ENCODE measurements at regions not wholly inside any gene's neighbourhood (a gene's known extent, or its start where the extent isn't known, plus 50 kb on each side); places are given as distances from the start of the nearest gene placed in this dataset.
"Not testable (repeated sequence)": the region's sequence is repeated elsewhere in the genome, so short reads cannot be mapped to it uniquely, and the experiment has no call there.

DNA sequence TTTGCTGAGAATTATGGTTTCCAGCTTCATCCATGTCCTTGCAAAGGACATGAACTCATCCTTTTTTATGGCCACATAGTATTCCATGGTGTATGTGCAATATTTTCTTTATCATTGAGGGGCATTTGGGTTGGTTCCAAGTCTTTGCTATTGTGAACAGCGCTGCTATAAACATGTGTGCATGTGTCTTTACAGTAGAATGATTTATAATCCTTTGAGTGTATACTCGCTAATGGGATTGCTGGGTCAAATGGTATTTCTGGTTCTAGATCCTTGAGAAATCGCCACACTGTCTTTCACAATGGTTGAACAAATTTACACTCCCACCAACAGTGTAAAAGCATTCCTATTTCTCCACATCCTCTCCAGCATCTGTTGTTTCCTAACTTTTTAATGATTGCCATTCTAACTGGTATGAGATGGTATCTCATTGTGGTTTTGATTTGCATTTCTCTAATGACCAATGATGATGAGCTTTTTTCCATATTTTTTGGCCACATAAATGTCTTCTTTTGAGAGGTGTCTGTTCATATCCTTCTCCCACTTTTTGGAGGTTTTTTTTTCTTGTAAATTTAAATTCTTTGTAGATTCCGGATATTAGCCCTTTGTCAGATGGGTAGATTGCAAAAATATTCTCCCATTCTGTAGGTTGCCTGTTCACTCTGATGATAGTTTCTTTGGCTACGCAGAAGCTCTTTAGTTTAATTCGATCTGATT is 180.1 kb downstream of the PLPPR4 start:
- intact Hi-C loops (cut with micrococcal nuclease): not testable (repeated sequence)

DNA sequence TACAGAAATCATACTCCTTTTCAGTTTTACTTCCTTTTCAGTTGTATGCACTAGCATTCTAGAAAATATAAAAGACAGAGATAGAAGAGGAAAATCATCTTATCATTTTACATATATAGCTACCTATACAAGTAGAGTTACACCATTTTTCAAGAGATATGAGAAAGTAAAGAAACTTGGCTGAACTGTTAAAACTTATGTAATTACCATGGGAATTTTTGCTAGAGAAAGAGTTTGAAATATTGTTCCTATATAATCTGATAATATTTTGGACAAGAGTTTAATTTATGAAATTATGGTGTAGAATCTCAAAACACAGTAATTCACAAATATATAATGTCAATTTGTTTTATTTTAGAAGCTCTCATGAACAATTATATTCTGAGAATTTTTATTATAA is 180.8 kb downstream of the PLPPR4 start:
- intact Hi-C loops (cut with micrococcal nuclease): no loop called here

DNA sequence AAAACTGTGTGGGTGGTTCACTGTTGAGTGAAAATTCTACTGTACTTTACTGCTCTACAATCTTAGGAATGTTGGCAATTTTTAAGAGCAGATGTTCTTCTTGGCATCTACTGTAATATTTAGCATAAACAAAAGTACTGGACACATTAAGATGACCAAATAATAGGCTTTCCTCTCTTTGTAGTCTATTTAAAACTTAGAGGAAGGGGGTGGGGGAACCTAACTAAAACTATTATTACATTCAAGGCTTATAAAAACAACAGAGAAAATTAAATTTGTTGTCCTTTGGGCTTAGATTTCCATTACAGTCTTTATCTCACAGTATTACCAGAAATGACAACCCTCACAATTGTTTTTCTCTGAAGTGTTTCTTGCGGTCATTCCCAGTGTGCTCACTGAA is 181.2 kb downstream of the PLPPR4 start:
- intact Hi-C loops (cut with micrococcal nuclease): no loop called here

DNA sequence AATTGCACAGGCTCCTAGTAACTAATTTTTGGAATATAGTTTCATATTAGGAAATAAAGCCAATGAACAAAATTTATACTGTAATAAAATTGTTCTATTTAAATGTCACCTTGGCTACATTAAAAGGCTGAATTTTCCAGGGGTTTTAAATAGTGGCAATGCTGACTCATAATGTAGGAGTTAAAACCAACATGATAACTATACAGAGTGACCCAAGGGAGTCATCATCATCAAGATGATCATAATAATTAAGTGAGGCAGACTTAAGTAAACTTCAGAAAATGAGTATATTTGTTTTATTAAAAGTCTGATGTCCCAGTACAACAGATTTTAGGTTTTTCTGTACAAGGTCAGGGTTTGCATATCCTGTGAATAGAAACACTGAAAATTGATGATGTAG is 183.4 kb downstream of the PLPPR4 start:
- intact Hi-C loops (cut with micrococcal nuclease): no loop called here

DNA sequence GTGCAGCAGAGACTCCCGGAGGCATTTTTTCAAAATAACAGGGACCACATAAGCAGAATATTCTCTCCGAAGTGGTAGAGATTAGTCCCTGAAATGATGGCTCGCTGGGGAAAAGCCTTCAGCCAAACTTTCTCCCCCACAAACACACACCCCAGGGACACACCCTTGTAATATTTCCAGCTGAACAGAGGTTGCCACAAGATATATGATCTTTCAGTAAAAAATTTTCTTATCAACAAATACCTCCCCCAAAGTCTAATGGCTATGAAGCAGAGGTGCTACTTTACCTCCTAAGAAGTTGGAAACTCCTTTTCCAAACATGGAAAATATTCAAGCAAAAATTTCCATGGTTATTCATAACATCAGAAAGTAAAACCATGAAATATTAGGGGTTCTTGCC is 190.2 kb upstream of the PALMD start:
- intact Hi-C loops (cut with micrococcal nuclease): no loop called here

DNA sequence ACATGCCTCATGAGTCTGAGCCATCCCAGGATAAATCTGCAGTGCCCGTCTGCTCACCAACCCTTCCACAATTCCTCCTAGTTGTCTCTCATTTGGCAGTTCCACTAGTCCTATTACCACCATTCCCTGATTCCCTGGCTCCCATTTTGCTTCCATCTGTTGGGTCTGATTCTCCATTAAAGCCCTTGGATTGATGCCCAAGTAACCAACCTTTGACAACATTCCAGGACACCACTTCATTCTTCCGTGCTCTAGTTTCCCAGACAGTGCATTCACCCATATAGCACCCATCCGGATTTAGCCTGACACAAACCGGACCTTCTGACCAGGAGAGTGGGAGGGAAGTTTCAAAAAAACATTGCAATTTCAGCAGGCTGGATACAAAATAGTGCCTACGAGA is 189.4 kb upstream of the PALMD start:
- intact Hi-C loops (cut with micrococcal nuclease): no loop called here

DNA sequence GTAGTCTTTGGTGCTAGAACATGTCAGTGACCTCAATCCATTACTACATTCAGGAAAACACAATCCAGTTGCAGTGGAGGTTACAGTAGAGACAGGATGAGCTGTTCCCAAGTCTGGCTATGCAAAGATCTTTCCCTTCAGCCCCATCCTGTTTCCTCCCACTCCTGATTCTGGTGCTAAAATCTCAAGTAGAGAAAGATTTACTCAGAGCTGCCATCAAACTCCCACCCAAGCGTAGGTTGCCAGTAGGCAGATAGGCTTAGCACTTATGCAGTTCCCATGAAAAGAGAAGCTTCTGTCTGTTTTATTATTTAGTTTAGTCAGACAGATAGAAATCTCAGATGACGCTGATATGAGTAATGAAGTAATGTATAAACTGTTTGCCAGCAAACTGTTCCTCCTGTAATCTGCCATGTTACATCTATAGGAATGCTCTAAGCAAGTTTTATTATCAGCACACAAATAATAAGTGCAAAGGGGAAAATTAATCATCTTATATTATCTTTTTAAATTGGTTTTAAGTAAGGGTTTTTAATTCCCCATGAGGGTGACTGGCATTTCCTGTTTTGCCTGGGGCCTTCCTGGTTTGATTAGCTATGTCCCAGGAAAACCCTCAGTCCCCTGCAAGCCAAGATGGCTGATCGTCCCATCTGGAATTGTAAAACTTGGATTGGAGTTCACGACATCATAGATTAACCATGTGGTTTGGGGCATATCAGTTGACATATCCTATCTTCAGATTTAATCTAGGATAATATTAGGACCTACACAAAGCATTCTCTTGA is 188.3 kb upstream of the PALMD start:
- intact Hi-C loops (cut with micrococcal nuclease): no loop called here

DNA sequence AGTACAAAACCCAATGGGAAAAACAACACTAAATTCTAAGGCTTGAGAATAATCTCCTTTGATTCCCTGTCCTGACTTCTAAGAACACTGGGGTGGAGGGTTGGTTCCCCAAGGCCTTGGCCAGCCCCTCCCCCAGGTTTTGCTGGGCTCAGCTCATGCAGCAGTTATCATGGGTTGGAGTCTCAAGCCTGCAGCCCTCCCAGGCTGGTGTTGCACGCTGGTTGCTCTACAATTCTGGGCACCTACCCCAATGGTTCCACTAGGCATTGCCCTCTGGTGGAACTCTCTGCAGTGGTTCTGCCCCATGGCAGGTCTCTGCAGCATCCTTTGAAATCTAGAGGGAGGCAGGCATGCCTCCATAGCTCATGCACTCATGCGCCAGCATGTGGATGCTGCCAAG is 184.4 kb upstream of the PALMD start:
- intact Hi-C loops (cut with micrococcal nuclease): no loop called here

DNA sequence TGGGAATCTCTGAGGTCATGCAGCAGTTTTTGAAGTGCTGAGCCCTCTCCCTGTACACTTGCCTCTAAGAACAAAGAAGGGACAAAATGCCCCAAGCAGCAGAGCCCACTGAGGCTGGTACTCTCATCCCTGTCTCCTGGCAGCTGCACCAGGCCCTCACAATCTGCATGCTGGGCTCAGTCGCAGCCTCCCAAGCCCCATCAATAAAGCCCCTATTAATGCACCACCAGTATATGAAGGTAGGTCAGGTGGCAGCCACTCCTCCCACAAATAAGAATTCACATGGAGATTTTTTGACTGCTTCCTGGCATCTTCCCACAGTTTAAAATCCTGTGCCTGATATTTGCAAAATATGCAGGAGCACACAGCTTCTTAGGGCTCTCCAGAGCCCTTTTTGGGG is 181.2 kb upstream of the PALMD start:
- intact Hi-C loops (cut with micrococcal nuclease): no loop called here

DNA sequence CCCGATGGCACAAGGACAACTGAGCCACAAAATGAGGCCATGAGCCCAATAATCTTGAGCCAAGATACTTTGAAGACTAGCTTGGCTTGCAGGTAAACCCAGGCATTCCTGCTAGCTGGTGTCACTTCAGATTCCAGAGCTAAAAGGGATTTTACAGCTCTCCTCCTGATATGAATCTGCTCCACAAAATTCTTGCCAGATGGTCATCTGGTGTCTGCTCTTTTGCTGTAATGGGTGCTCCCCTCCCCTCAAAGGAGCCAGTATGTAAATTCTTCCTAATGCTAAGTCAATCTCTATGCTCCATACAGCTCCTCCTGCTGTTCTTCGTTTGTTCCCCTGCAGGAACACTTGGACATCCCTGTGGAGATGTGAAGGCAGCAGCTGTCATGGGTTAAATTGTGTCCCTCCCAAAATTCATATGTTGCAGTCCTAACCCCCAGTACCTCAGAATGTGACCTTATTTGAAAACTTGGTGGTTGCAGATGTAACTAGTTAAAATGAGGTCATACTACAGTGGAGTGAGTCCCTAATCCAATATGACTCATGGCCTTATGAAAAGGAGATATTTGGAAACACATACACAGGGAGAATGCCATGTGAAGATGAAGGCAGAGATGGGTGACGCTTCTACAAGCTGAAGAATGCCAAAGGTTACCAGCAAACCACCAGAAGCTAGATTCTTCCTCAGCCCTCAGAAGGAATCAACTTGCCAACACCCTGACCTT is 180.6 kb upstream of the PALMD start:
- intact Hi-C loops (cut with micrococcal nuclease): no loop called here

DNA sequence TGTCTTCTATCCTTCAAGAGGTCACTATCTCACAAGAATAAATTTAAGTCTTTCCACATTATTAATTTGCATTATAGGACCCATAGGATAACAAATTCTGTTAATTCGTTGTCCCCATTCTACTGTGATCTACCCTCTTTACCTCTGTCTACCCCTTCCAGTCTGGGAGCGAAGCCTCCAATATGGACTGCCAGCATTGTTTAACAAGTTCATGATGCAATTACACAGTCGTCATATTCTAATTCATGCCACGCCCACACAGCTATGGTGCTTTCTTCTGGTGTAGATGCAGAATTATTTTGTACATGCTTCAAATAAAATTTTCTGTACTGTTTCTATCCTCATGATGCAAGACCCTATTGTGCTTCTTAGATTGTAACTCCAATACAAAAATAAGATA is 178.3 kb upstream of the PALMD start:
- intact Hi-C loops (cut with micrococcal nuclease): no loop called here

DNA sequence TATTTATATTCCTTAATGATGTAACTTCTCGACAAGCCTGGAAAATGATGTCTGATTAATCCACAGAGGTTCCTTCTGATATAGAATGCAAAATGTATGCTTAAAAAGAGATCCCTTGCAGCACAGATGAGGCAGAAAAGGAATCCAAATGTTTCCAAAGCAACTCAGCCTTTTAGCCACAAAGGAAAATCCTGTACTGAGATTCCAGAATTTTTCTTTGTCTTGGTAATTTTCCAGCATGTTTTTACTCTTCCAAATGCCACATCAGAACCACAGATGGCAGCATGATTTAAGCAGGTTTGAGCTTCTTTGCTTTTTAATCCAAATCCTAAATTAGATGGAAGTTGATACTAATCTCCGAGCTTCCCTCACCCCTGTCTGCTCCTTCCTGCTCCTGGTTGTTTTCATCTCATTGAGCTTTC is 176.4 kb upstream of the PALMD start:
- intact Hi-C loops (cut with micrococcal nuclease): no loop called here

DNA sequence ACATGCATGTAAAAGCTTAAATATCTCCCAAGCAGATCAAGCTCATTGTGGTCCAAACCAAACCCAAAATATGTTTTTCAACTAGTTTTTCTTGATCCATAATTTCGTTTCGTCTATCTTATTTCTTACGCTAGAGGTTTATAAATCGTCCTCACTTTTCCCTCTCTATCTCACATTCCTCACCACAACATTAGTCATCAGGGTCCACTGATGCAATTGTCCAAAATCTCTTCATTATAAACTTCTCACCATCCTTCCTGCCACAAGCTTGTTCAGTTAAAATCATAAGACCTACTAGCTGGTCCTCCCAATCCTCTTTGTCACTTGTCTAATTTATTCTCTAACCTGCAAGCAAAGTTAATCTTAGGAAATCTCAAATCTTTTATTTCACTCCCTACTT is 173.0 kb upstream of the PALMD start:
- intact Hi-C loops (cut with micrococcal nuclease): no loop called here

DNA sequence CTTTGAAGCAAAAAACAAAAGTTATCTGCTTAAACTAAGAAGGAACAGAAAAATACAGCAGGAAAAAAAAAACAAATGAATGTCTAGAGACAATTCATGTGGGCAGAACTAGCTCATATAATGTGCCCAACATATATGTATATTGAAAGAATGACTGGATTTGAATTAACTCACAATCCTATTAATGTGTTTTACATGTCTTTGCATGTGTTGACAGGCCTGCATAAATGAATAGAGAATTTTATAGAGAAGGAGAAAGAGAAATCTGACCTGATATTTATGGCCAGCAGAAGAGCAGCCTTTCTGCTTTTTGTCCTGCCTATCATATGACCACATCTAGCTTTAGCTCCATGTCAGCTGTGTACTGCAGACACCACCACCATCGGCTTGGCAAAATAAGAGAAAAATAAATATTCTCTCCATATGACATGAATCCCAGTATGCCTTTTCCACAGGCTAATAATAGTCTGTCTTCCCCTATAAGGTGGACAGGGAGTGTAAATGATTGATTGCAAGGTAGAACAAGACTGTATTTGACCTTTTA is 171.5 kb upstream of the PALMD start:
- intact Hi-C loops (cut with micrococcal nuclease): no loop called here

DNA sequence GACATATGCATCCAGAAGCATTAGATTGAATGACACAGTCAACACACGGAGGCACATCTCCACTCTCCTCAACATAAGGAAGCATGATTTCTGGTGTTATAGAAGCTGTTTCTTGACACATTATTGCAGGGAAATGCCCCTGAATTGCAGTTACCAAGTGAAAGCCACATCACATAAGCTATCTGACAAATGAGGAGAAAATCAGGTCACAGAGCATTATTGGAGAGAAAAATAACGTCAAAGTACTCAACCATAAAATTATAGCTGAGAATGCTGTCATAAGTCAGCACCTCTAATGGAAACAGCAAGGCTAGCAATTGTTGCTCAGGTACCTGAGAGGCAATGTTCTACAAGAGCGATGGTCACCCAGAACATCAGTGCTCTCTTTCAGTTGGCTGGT is 169.9 kb upstream of the PALMD start:
- intact Hi-C loops (cut with micrococcal nuclease): no loop called here

DNA sequence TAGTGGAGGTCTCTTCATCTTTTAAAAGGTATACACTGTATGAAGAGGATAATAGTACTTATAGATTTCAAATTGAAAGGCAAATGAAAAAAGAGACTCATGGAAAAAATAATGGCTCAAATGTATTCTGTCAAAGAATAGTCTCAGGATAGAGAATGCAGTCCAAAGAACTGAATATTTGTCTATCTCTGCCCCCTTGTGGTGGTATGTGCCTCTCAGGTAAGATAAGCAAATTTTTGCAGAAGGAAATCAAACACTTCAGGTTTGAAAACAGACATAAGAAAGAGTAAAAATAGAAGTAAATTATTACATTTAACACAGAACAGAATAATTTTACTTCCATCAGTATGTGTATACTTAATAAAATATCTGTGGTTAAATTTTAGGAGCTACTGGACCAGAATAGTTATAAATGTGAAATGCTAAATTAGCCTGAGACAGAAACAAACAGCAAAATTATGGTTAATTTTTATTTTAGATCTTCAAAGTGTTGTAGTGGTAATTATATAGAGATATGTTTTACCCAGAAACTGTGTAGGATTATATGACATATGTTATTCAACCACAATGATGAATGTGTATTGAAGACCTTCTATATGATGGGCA is 164.4 kb upstream of the PALMD start:
- intact Hi-C loops (cut with micrococcal nuclease): loop anchor here (1.0 to 5.0 kb wide), 3 partner anchors 226 to 687 kb away; no protein-coding TSS in a partner anchor

DNA sequence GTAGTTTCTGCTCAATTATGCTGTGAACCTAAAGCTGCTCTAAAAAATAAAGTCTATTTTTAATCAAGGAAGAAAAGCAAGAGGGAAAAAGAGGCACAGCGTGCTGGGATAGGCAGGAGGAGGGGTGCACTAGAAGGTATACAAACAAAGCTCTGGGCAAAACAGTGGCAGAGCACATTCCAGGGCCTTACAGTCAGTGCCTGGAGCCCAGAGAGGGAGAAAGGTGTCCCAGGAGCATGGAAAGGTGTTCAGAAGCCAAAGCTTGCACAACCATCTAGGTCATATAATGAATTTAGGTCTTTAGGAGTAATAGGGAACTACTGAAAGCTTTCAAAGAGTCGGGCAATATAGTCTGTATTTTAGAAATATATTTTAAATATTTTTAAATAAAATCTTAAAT is 163.6 kb upstream of the PALMD start:
- intact Hi-C loops (cut with micrococcal nuclease): loop anchor here (5.0 kb wide), 1 partner anchor 225 kb away; no protein-coding TSS in a partner anchor

DNA sequence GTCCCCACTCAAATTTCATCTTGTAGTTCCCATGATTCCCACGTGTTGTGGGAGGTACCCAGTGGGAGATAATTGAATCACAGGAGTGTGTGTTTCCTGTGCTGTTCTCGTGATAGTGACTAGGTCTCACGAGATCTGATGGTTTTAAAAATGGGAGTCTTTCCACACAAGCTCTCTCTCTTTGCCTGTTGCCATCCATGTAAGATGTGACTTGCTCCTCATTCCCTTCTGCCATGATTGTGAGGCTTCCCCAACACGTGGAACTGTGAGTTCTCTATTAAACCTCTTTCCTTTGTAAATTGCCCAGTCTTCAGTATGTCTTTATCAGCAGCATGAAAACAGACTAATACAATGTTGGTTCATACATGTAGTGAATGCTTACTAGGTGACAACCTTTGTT is 163.2 kb upstream of the PALMD start:
- intact Hi-C loops (cut with micrococcal nuclease): loop anchor here (5.0 kb wide), 1 partner anchor 225 kb away; no protein-coding TSS in a partner anchor

DNA sequence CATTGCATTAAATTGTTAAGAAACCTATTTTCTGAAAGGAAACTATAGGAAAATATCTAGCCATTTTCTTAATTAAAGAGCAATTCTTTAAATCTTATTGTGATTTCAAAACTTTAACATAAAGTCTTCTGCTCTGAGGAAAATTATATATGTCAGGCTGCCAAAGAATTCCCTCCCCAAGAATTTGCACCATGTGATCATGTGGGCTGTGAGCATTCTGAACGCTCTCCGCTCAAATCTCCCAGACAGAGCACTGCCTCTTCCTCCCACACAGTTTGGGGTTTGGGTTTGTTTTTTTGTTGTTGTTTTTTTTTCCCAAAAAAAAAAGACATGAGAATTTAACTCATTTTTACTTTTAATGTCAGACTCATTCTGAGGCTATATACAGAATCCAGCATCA is 155.9 kb upstream of the PALMD start:
- intact Hi-C loops (cut with micrococcal nuclease): no loop called here

DNA sequence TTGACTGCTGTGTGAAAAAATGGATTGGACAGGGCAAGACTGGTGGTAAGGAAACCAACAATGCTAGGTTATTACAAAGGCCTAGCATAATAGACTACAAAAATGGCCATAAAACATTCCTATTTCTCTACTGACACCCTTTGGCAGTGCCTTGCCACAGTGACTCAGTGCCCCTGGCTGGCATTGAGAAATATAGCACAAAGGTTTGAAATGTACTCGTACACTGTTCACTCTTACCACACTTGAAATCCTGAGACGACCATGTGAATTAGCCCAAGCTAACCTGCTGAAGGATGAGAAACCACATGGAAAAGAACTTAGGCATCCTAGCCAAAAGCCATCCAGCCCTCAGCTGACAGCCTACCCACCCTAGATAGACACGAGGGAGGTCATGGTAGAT is 149.8 kb upstream of the PALMD start:
- intact Hi-C loops (cut with micrococcal nuclease): no loop called here

DNA sequence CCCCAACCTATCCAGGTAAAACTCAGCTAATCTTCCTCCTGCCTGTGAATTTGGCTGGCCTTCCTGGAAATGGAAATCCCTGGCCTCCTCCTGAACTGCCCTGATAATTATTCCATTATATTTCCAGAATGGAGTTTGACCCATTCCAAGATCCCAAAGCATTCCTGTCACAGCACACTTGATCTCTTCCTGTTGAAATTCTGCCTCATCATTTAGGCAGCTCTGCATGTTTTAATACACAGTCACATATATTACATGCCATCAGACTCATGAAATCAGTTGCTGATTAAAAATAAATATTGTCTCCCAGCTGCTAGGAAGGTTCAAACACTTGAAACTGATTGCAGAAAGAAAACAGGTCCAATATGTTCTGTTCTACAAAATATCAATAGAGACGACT is 148.2 kb upstream of the PALMD start:
- intact Hi-C loops (cut with micrococcal nuclease): no loop called here

DNA sequence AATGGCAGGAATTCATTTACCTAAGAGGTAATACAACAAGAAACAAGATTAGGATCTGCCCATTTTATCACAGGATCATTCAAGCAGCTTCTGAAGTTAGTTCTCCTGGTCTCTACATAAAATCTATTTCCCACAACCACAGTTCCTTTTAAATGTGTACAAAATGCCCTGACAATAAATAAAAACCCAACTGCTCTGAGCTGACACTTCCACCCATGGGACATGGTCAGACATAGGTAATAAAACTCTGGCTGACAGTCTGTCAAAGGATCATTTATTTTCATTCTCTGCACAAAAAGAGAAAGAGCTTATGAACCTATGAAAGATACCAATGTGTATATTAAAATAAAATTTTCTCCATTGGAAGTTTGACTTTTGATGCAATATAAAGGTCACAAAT is 145.4 kb upstream of the PALMD start:
- intact Hi-C loops (cut with micrococcal nuclease): no loop called here

All from T-helper 2 cell treated with Interferon-gamma antibody and Interleukin-4, amounts not matched to agents 100 ng/mL and 5 ng/mL, for 36 hours (primary cell).